HepG2 (cell line): ENCODE measurements at regions not wholly inside any gene's neighbourhood (a gene's known extent, or its start where the extent isn't known, plus 50 kb on each side); places are given as distances from the start of the nearest gene placed in this dataset.

ENCODE experiments used
- ATAC-seq: fragments of 200-7000 bp; cut with Tn5 transposase; 3 replicates; pipeline ENCODE4 v1.9.1; 2020; ENCODE audit warnings: mild to moderate bottlenecking, moderate library complexity
- BruUV-seq: library from RNA; stranded (reverse); fragments of 400-500 nt; replicated peaks from 2 replicates; lab custom pipeline; 2021; lab: Mats Ljungman, UMichigan
- CTCF ChIA-PET: fragments of 300-600 bp; formaldehyde crosslinking; extraction: SDS; loops from one replicate; lab custom pipeline; 2021; ENCODE audit warnings: low total read pairs, inconsistent platforms, low intra/inter-chr PET ratio; lab: Yijun Ruan, JAX
- POLR2A ChIA-PET: fragments of 350-600 bp; sonication (Branson Sonifier 250); formaldehyde crosslinking; loops from one replicate; lab custom pipeline; 2020; ENCODE audit warnings: antibody characterized with exemption, inconsistent platforms; lab: Yijun Ruan, JAX
- DNase-seq: peaks from one replicate; pipeline ENCODE4 v3.0.0-alpha.2; 2015; ENCODE audit warnings: low spot score
- FAIRE-seq: peaks from 3 replicates; lab custom pipeline; 2011; peaks lifted over from hg19 to GRCh38; lab: Jason Lieb, UNC
- H2AFZ ChIP-seq: one replicate; pipeline ENCODE4 v1.6.1; 2011; ENCODE audit warnings: low read length, inconsistent platforms
- H3K27ac ChIP-seq: fragments of 300-600 bp; 3 replicates; pipeline ENCODE4 v1.8.0; 2011; ENCODE audit warnings: mixed run types, mild to moderate bottlenecking, mixed read lengths, low read length, inconsistent platforms; ENCODE audit not compliant: insufficient read depth; ENCODE audit errors: extremely low read length
- H3K27me3 ChIP-seq, 2 experiments: fragments of 200-600 bp in 1 of 2; 2 replicates in 1 of 2; 3 replicates in 1 of 2; pipeline versions ENCODE4 v1.6.0 to v1.8.0; 2011; ENCODE audit warnings: low read length in 2 of 2, mild to moderate bottlenecking in 2 of 2, moderate library complexity in 2 of 2, inconsistent platforms in 1 of 2; ENCODE audit not compliant: insufficient read depth in 2 of 2, control insufficient read depth in 1 of 2
- H3K36me3 ChIP-seq, 2 experiments: fragments of 200-600 bp in 1 of 2; replicated peaks in 1 of 2; 2 replicates in 1 of 2; 3 replicates in 1 of 2; pipeline versions ENCODE4 v1.5.1 to v1.8.0; 2011; ENCODE audit warnings: low read length in 2 of 2, inconsistent platforms in 1 of 2; ENCODE audit not compliant: insufficient read depth in 2 of 2, control insufficient read depth in 1 of 2
- H3K4me1 ChIP-seq: 2 replicates; pipeline ENCODE4 v1.5.1; 2012; ENCODE audit warnings: low read length, inconsistent platforms; ENCODE audit not compliant: insufficient read depth
- H3K4me2 ChIP-seq: 2 replicates; pipeline ENCODE4 v1.6.0; 2011; ENCODE audit warnings: low read depth, low read length, inconsistent platforms
- H3K4me3 ChIP-seq, 3 experiments: fragments of 200-600 bp in 1 of 3; sonication (generic), shearing (Covaris generic) in 1 of 3; replicated peaks in 1 of 3; 2 replicates each; pipeline ENCODE4 v1.5.1; 2011 to 2016; ENCODE audit warnings: low read length in 3 of 3, inconsistent platforms in 2 of 3, low read depth in 2 of 3, mild to moderate bottlenecking in 2 of 3, control low read depth in 1 of 3, mixed read lengths in 1 of 3; ENCODE audit not compliant: insufficient read depth in 1 of 3
- H3K79me2 ChIP-seq: one replicate; pipeline ENCODE4 v1.6.1; 2011; ENCODE audit warnings: low read length, inconsistent platforms; ENCODE audit not compliant: insufficient read depth
- H3K9ac ChIP-seq: 2 replicates; pipeline ENCODE4 v1.6.0; 2011; ENCODE audit warnings: mild to moderate bottlenecking, low read depth, low read length, inconsistent platforms; ENCODE audit not compliant: insufficient read depth
- H3K9me3 ChIP-seq: 2 replicates; pipeline ENCODE4 v1.5.1; 2012; ENCODE audit warnings: mild to moderate bottlenecking, low read length
- H4K20me1 ChIP-seq: 2 replicates; pipeline ENCODE4 v1.6.0; 2011; ENCODE audit warnings: inconsistent platforms, mild to moderate bottlenecking, low read length, moderate library complexity; ENCODE audit not compliant: insufficient read depth
- CBFB ChIP-seq: sonication (generic); formaldehyde crosslinking; IDR thresholded peaks from 2 replicates; pipeline ENCODE4 v1.4.0; 2020; ENCODE audit warnings: missing genetic modification reagents
- FOXA1 ChIP-seq, 2 experiments: fragments of 450-650 bp in 1 of 2; sonication (generic) in 1 of 2; formaldehyde crosslinking in 1 of 2; IDR thresholded peaks; 2 replicates each; pipeline versions ENCODE4 v1.4.0 to v1.6.1; 2016 to 2020; ENCODE audit warnings: missing genetic modification reagents in 1 of 2
- MAFF ChIP-seq: IDR thresholded peaks from 2 replicates; pipeline ENCODE4 v1.6.1; 2011; ENCODE audit warnings: low read depth, low read length, improper control_type of control experiment
- MAFK ChIP-seq, 2 experiments: IDR thresholded peaks in 1 of 2; conservative IDR thresholded peaks in 1 of 2; 2 replicates each; pipeline ENCODE4 v1.6.1; 2011; ENCODE audit warnings: improper control_type of control experiment in 2 of 2, low read length in 2 of 2
- NFYB ChIP-seq: sonication (generic); formaldehyde crosslinking; IDR thresholded peaks from 2 replicates; pipeline ENCODE4 v1.4.0; 2020; ENCODE audit warnings: missing genetic modification reagents
- PHF20 ChIP-seq: sonication (generic); formaldehyde crosslinking; IDR thresholded peaks from 2 replicates; pipeline ENCODE4 v1.5.0; 2020; ENCODE audit warnings: mild to moderate bottlenecking, missing genetic modification reagents
- RXRB ChIP-seq: IDR thresholded peaks from 2 replicates; pipeline ENCODE4 v1.6.1; 2016; ENCODE audit warnings: borderline replicate concordance, missing genetic modification reagents, missing compliant biosample characterization
- SRSF4 ChIP-seq: fragments of 200-400 bp; formaldehyde crosslinking; IDR thresholded peaks from one replicate; pipeline ENCODE4 v1.6.1; 2018; ENCODE audit warnings: mild to moderate bottlenecking, low read depth, low read length, moderate library complexity; ENCODE audit not compliant: poor library complexity, severe bottlenecking
- ZNF547 ChIP-seq: sonication (generic); formaldehyde crosslinking; IDR thresholded peaks from 2 replicates; pipeline ENCODE4 v1.5.1; 2020; ENCODE audit warnings: mild to moderate bottlenecking, missing genetic modification reagents
- ZNF772 ChIP-seq: sonication (generic); formaldehyde crosslinking; IDR thresholded peaks from 2 replicates; pipeline ENCODE4 v1.5.0; 2020; ENCODE audit warnings: mild to moderate bottlenecking, missing genetic modification reagents
- WGBS: methylation state at CpG from one replicate; pipeline ENCODE4 v1.1.6; 2017; ENCODE audit warnings: low lambda C conversion rate; 5-methylcytosine and 5-hydroxymethylcytosine counted together
- in situ Hi-C: cut with HindIII; loops from 2 replicates; pipeline ENCODE4 v1.10.0; 2017; ENCODE audit warnings: low pct_unique_long_range_greater_than_20kb; ENCODE audit not compliant: extremely low pct_ligation_motif_present
- intact Hi-C: fragments of 100-400 bp; cut with micrococcal nuclease; formaldehyde crosslinking; loops from one replicate; pipeline ENCODE4 v1.10.0; 2022; ENCODE audit not compliant: unreplicated experiment
- TF ChIP-seq, protein P1 (sequence below): sonication (generic); formaldehyde crosslinking; IDR thresholded peaks from 2 replicates; pipeline ENCODE4 v1.4.0; 2020; ENCODE audit warnings: missing genetic modification reagents
- TF ChIP-seq, protein P2 (sequence below): sonication (generic); formaldehyde crosslinking; IDR thresholded peaks from 2 replicates; pipeline ENCODE4 v1.5.0; 2020; ENCODE audit warnings: missing genetic modification reagents

DNA sequence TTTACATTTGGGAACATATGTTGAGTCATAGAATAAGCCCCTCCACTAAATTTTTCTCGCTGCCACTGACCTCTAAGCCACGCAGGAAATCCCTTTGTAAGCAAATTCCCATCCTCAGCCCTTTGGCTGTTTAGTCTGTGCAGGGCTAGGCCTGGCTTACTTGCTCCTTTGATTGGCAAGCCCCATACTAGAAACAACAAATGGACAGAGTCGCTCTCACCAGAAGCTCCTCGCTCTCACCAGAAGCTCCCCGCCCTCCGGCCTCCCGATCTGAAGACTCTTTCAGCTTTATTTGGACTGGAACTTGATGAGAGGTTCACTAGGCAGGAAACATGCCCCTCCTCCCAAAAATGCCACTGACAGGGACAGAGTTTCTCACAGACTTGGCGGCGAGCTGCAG, 149.2 kb upstream of the EXOC2 start:
- intact Hi-C loops: no loop called here
- Histone ChIP-seq H3K27ac (no peak overlapping the region), H3K36me3 (no peaks in the 10 kb centered on the region), H3K9me3 (no peaks in the 10 kb centered on the region), H3K4me2 (no peak overlapping the region), H3K4me1 (peaks cover 7% of the 10 kb centered on the region), H3K79me2 (no peaks in the 10 kb centered on the region), H3K4me3 (no peak overlapping the region), H3K9ac (no peak overlapping the region), H3K27me3 (peaks cover 0 to 8% of the 10 kb centered on the region in 2 experiments; a peak in 2 of 5 replicates), H4K20me1 (no peaks in the 10 kb centered on the region), H2AFZ (no peak overlapping the region)
- in situ Hi-C loops: no loop called here
- DNase-seq (no peak), FAIRE-seq (no peak), ATAC-seq (no peak)
- ChIA-PET POLR2A (no interaction called here), CTCF (no interaction called here)
- TF ChIP-seq MAFK (conservative IDR thresholded peaks at IDR 0.05 in 1 of 2, IDR thresholded peaks at IDR 0.05 in 1 of 2; ENCODE audit: low read length in 2 of 2) (peak; percentile 23 to 50; a peak in 1 of 4 replicates), CBFB (no peak), MAFF (peak; percentile 15; the same call in 1 of the 2 replicates)
- 23% methylated on average over 9 of the region's 9 CpGs for WGBS
- no TSS peak for BruUV-seq

DNA sequence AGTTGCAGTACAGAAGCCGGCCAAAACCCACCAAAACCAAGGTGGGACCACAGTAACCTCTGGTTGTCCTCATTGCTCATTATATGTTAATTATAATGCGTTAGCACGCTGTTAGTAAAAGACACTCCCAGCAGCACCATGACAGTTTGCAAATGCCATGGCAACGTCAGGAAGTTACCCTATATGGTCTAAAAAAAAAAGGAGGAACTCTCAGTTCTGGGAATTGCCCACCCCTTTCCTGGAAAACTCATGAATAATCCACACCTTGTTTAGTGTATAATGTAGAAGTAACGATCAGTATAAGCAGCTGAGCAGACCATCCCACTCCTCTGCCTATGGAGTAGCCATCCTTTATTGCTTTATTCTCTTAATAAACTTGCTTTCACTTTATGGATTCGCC, 148.6 kb upstream of the EXOC2 start:
- BruUV-seq: no TSS peak
- Histone ChIP-seq H3K27me3 (peaks cover 0 to 8% of the 10 kb centered on the region in 2 experiments; a peak in 2 of 5 replicates), H3K4me2 (no peak overlapping the region), H3K79me2 (no peaks in the 10 kb centered on the region), H3K36me3 (no peaks in the 10 kb centered on the region), H3K4me3 (no peak overlapping the region), H3K4me1 (peaks cover 13% of the 10 kb centered on the region), H3K27ac (no peak overlapping the region), H4K20me1 (no peaks in the 10 kb centered on the region), H3K9ac (no peak overlapping the region), H3K9me3 (no peaks in the 10 kb centered on the region), H2AFZ (no peak overlapping the region)
- FAIRE-seq (no peak), ATAC-seq (no peak), DNase-seq (no peak)
- 64% methylated on average over 5 of the region's 6 CpGs for WGBS
- TF ChIP-seq, protein P1, sequence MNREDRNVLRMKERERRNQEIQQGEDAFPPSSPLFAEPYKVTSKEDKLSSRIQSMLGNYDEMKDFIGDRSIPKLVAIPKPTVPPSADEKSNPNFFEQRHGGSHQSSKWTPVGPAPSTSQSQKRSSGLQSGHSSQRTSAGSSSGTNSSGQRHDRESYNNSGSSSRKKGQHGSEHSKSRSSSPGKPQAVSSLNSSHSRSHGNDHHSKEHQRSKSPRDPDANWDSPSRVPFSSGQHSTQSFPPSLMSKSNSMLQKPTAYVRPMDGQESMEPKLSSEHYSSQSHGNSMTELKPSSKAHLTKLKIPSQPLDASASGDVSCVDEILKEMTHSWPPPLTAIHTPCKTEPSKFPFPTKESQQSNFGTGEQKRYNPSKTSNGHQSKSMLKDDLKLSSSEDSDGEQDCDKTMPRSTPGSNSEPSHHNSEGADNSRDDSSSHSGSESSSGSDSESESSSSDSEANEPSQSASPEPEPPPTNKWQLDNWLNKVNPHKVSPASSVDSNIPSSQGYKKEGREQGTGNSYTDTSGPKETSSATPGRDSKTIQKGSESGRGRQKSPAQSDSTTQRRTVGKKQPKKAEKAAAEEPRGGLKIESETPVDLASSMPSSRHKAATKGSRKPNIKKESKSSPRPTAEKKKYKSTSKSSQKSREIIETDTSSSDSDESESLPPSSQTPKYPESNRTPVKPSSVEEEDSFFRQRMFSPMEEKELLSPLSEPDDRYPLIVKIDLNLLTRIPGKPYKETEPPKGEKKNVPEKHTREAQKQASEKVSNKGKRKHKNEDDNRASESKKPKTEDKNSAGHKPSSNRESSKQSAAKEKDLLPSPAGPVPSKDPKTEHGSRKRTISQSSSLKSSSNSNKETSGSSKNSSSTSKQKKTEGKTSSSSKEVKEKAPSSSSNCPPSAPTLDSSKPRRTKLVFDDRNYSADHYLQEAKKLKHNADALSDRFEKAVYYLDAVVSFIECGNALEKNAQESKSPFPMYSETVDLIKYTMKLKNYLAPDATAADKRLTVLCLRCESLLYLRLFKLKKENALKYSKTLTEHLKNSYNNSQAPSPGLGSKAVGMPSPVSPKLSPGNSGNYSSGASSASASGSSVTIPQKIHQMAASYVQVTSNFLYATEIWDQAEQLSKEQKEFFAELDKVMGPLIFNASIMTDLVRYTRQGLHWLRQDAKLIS: no peak
- TF ChIP-seq RXRB (CRISPR knock-in tag) (no peak), SRSF4 (no peak), NFYB (CRISPR knock-in tag) (no peak), CBFB (no peak), FOXA1 (IDR thresholded peaks at IDR 0.05) (no peak), FOXA1 (CRISPR knock-in tag; IDR thresholded peaks at IDR 0.05) (no peak), ZNF547 (CRISPR knock-in tag) (no peak), ZNF772 (no peak), PHF20 (CRISPR knock-in tag) (no peak)
- TF ChIP-seq, protein P2, sequence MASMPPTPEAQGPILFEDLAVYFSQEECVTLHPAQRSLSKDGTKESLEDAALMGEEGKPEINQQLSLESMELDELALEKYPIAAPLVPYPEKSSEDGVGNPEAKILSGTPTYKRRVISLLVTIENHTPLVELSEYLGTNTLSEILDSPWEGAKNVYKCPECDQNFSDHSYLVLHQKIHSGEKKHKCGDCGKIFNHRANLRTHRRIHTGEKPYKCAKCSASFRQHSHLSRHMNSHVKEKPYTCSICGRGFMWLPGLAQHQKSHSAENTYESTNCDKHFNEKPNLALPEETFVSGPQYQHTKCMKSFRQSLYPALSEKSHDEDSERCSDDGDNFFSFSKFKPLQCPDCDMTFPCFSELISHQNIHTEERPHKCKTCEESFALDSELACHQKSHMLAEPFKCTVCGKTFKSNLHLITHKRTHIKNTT (CRISPR knock-in tag): no peak
- CTCF ChIA-PET: no interaction called here
- intact Hi-C loops: no loop called here
- POLR2A ChIA-PET: no interaction called here
- in situ Hi-C loops: no loop called here
